A549 (cell line): ENCODE measurements at regions not wholly inside any gene's neighbourhood (a gene's known extent, or its start where the extent isn't known, plus 50 kb on each side); places are given as distances from the start of the nearest gene placed in this dataset.
A peak's percentile ranks its signal among the peaks of the same experiment; 100 is the strongest.

Experiments used
- ATAC-seq, 2 experiments: fragments of 200-7000 bp in 1 of 2; fragments of >200 bp in 1 of 2; cut with Nextera tagmentation in 1 of 2; cut with Tn5 transposase in 1 of 2; 3 replicates each; pipeline versions ENCODE4 v1.8.0 to v1.9.1; 2018 to 2020; ENCODE audit warnings: mild to moderate bottlenecking in 1 of 2, moderate library complexity in 1 of 2
- CTCF ChIA-PET: fragments of 300-600 bp; sonication (Branson Sonifier 250); formaldehyde crosslinking; extraction: SDS; loops from one replicate; lab custom pipeline; 2021; ENCODE audit warnings: antibody characterized with exemption, inconsistent platforms; lab: Yijun Ruan, JAX
- POLR2A ChIA-PET: fragments of 350-600 bp; formaldehyde crosslinking; extraction: SDS; loops from one replicate; lab custom pipeline; 2021; ENCODE audit warnings: antibody characterized with exemption, inconsistent platforms; lab: Yijun Ruan, JAX
- DNase-seq, 2 experiments: peaks; one replicate each; pipeline versions ENCODE4 v3.0.0 to v3.0.0-alpha.2; 2011 to 2016; ENCODE audit warnings: low read depth in 1 of 2, low spot score in 1 of 2
- FAIRE-seq: peaks from 2 replicates; lab custom pipeline; 2011; peaks lifted over from hg19 to GRCh38; lab: Jason Lieb, UNC
- H3K27ac ChIP-seq, 2 experiments: fragments of >200 bp; sonication (Bioruptor Twin); formaldehyde crosslinking; 3 replicates each; pipeline ENCODE4 v1.5.1; 2016 to 2017
- H3K4me1 ChIP-seq: fragments of >200 bp; sonication (Bioruptor Twin); formaldehyde crosslinking; 3 replicates; pipeline ENCODE4 v1.6.1; 2016
- H3K4me2 ChIP-seq: fragments of >200 bp; sonication (Bioruptor Twin); formaldehyde crosslinking; 3 replicates; pipeline ENCODE4 v1.6.1; 2016
- H3K4me3 ChIP-seq: fragments of >200 bp; sonication (Bioruptor Twin); formaldehyde crosslinking; 3 replicates; pipeline ENCODE4 v1.5.1; 2016
- H3K9me3 ChIP-seq: fragments of >200 bp; sonication (Bioruptor Twin); formaldehyde crosslinking; 3 replicates; pipeline ENCODE4 v1.6.1; 2016
- ATOH8 ChIP-seq: fragments of 250-450 bp; sonication (Bioruptor Pico); IDR thresholded peaks from 2 replicates; pipeline ENCODE4 v1.5.0; 2020; ENCODE audit warnings: low read depth, mild to moderate bottlenecking, moderate library complexity
- E2F6 ChIP-seq: IDR thresholded peaks from 2 replicates; pipeline ENCODE4 v1.6.1; 2012; ENCODE audit warnings: low read depth, borderline replicate concordance
- EHF ChIP-seq: fragments of 250-450 bp; sonication (Bioruptor Pico); IDR thresholded peaks from 2 replicates; pipeline ENCODE4 v1.5.0; 2020; ENCODE audit warnings: mild to moderate bottlenecking
- ESRRA ChIP-seq: fragments of 150-350 bp; IDR thresholded peaks from 2 replicates; pipeline ENCODE4 v1.6.1; 2014; ENCODE audit warnings: mild to moderate bottlenecking, low read length, borderline replicate concordance
- FOSL2 ChIP-seq, 2 experiments: fragments of 450-650 bp in 1 of 2; fragments of >200 bp in 1 of 2; sonication (Bioruptor Twin) in 1 of 2; formaldehyde crosslinking; IDR thresholded peaks; 2 replicates each; pipeline versions ENCODE4 v1.5.0 to v1.6.1; 2016 to 2020; ENCODE audit warnings: mild to moderate bottlenecking in 1 of 2, moderate library complexity in 1 of 2
- HDAC2 ChIP-seq: fragments of 200-600 bp; sonication (generic); IDR thresholded peaks from 2 replicates; pipeline ENCODE4 v1.6.1; 2016
- HES2 ChIP-seq: fragments of >200 bp; sonication (Bioruptor Twin); formaldehyde crosslinking; IDR thresholded peaks from 2 replicates; pipeline ENCODE4 v1.6.1; 2016
- HOXA7 ChIP-seq: fragments of 250-450 bp; sonication (Bioruptor Pico); IDR thresholded peaks from 2 replicates; pipeline ENCODE4 v1.5.0; 2020; ENCODE audit warnings: mild to moderate bottlenecking, moderate library complexity
- KDM5A ChIP-seq: fragments of 200-600 bp; sonication (generic); IDR thresholded peaks from 2 replicates; pipeline ENCODE4 v1.6.1; 2016; ENCODE audit warnings: antibody characterized with exemption, mild to moderate bottlenecking
- MAX ChIP-seq: IDR thresholded peaks from 2 replicates; pipeline ENCODE4 v1.6.1; 2012
- NFE2L2 ChIP-seq: fragments of 150-350 bp; conservative IDR thresholded peaks from 2 replicates; pipeline ENCODE4 v1.6.1; 2014; ENCODE audit warnings: low read length
- NR3C1 ChIP-seq: fragments of >200 bp; sonication (Bioruptor Twin); formaldehyde crosslinking; IDR thresholded peaks from 3 replicates; pipeline ENCODE4 v1.6.1; 2017
- PBX3 ChIP-seq: IDR thresholded peaks from 2 replicates; pipeline ENCODE4 v1.6.1; 2012
- RAD21 ChIP-seq, 2 experiments: fragments of >200 bp in 1 of 2; sonication (Bioruptor Twin) in 1 of 2; formaldehyde crosslinking in 1 of 2; IDR thresholded peaks in 1 of 2; conservative IDR thresholded peaks in 1 of 2; 2 replicates in 1 of 2; 3 replicates in 1 of 2; pipeline ENCODE4 v1.6.1; 2012 to 2018; ENCODE audit warnings: inconsistent platforms in 1 of 2
- RCOR1 ChIP-seq: fragments of 150-350 bp; IDR thresholded peaks from 2 replicates; pipeline ENCODE4 v1.6.1; 2014; ENCODE audit warnings: antibody characterized with exemption, low read length, low read depth
- REST ChIP-seq: fragments of 200-600 bp; sonication (generic); IDR thresholded peaks from 2 replicates; pipeline ENCODE4 v1.6.1; 2016; ENCODE audit warnings: antibody characterized with exemption, mild to moderate bottlenecking, moderate library complexity
- RFX5 ChIP-seq: fragments of 450-650 bp; IDR thresholded peaks from 2 replicates; pipeline ENCODE4 v1.7.1; 2014; ENCODE audit warnings: antibody characterized with exemption, mild to moderate bottlenecking, moderate library complexity
- SMC3 ChIP-seq: fragments of >200 bp; sonication (Bioruptor Twin); formaldehyde crosslinking; IDR thresholded peaks from 3 replicates; pipeline ENCODE4 v1.6.1; 2018; ENCODE audit warnings: inconsistent platforms
- TFCP2L1 ChIP-seq: fragments of 250-450 bp; sonication (Bioruptor Pico); IDR thresholded peaks from 2 replicates; pipeline ENCODE4 v1.5.0; 2021; ENCODE audit warnings: mild to moderate bottlenecking
- TP53 ChIP-seq: fragments of 250-450 bp; sonication (Bioruptor Pico); IDR thresholded peaks from 2 replicates; pipeline ENCODE4 v1.5.0; 2021; ENCODE audit warnings: mild to moderate bottlenecking, moderate library complexity
- ZSCAN20 ChIP-seq: fragments of 250-450 bp; sonication (Bioruptor Pico); IDR thresholded peaks from 2 replicates; pipeline ENCODE4 v1.8.0; 2022; ENCODE audit warnings: mild to moderate bottlenecking, moderate library complexity
- WGBS: methylation state at CpG from one replicate; pipeline ENCODE4 v1.1.6; 2017; ENCODE audit errors: missing lambda C conversion rate; 5-methylcytosine and 5-hydroxymethylcytosine counted together
- TF ChIP-seq, protein P1 (sequence below): fragments of >200 bp; sonication (Bioruptor Twin); formaldehyde crosslinking; IDR thresholded peaks from 3 replicates; pipeline ENCODE4 v1.5.1; 2016

DNA sequence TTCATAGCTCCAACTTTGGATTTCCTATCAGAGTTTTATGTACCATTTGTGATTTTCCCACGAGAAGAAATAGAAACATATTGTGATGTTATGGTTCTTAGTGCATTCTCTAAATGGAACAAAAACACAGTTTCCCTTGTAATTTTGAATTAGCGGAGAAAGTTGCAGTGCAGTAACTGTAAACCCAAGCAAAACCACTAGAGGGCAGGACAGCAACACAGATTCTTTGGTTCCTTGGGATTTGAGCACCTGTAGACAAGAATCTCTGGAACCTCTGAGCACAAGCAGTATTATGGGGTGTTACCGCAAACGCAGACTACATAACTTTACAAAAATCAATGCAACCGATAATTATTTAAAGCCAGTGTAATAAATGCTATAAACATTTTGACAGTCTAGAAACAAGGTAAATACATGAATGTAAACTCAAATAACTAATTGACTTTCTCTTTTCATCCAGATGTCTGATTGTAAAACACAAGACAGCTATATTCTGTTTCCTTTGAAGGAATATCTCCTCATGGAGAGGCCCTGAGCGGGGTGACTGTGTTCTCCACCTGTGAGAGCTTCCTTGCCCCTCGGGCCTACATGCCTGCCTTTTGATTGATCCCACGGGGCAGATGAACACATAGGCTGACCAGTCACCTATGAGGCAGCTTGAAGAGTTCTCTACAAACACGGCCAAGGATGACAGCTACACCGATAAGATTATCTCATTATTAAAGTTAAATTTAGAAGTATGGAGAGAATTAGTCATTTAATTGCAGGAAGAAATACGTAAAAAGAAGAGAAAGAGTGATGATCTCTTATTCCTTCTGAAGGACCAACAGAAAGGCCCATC, 67.5 kb upstream of the COL21A1 start:
- peak; percentile 71 to 73; a peak in 5 of 6 replicates for ATAC-seq

More for the DNA sequence above, 67.5 kb upstream of the COL21A1 start:
- CTCF ChIA-PET = interaction anchor here (0.6 to 3.4 kb wide), 25 partner anchors 9 to 1038 kb away, joined by 3 to 23 read pairs (median 4); no protein-coding TSS in a partner anchor
- DNase-seq (peak; percentile 3 to 35), FAIRE-seq (no peak)
- H3K4me3 ChIP-seq = no peak overlapping the region
- TF ChIP-seq FOSL2 (IDR thresholded peaks at IDR 0.05) = no peak
- TF ChIP-seq FOSL2 (CRISPR knock-in tag; IDR thresholded peaks at IDR 0.05) = no peak
- no peak for TF ChIP-seq ATOH8 (CRISPR knock-in tag)
- TF ChIP-seq RCOR1 = no peak
- TF ChIP-seq, protein P1, sequence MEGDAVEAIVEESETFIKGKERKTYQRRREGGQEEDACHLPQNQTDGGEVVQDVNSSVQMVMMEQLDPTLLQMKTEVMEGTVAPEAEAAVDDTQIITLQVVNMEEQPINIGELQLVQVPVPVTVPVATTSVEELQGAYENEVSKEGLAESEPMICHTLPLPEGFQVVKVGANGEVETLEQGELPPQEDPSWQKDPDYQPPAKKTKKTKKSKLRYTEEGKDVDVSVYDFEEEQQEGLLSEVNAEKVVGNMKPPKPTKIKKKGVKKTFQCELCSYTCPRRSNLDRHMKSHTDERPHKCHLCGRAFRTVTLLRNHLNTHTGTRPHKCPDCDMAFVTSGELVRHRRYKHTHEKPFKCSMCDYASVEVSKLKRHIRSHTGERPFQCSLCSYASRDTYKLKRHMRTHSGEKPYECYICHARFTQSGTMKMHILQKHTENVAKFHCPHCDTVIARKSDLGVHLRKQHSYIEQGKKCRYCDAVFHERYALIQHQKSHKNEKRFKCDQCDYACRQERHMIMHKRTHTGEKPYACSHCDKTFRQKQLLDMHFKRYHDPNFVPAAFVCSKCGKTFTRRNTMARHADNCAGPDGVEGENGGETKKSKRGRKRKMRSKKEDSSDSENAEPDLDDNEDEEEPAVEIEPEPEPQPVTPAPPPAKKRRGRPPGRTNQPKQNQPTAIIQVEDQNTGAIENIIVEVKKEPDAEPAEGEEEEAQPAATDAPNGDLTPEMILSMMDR = peak; percentile 63
- no peak for TF ChIP-seq TFCP2L1 (CRISPR knock-in tag)
- no peak for TF ChIP-seq HOXA7
- no peak for TF ChIP-seq ZSCAN20 (CRISPR knock-in tag)
- TF ChIP-seq HES2 = no peak
- no peak for TF ChIP-seq RFX5
- TF ChIP-seq MAX = no peak
- TF ChIP-seq KDM5A = no peak
- TF ChIP-seq TP53 = no peak
- TF ChIP-seq SMC3 = peak; percentile 56
- no peak for TF ChIP-seq PBX3
- TF ChIP-seq NR3C1 = no peak
- TF ChIP-seq EHF (CRISPR knock-in tag) = no peak
- no peak for TF ChIP-seq HDAC2
- TF ChIP-seq REST = no peak
- no peak for TF ChIP-seq NFE2L2
- TF ChIP-seq RAD21 (conservative IDR thresholded peaks at IDR 0.05 in 1 of 2, IDR thresholded peaks at IDR 0.05 in 1 of 2) = peak; percentile 73 to 75
- TF ChIP-seq ESRRA = no peak
- TF ChIP-seq E2F6 = no peak
- WGBS = 39% methylated on average over 11 of the region's 11 CpGs
- no peaks in the 10 kb centered on the region for H3K4me1 ChIP-seq
- POLR2A ChIA-PET = no interaction called here
- no peaks in the 10 kb centered on the region for H3K9me3 ChIP-seq
- H3K4me2 ChIP-seq = no peak overlapping the region
- H3K27ac ChIP-seq = no peak overlapping the region
